ENCODE measurements at regions not wholly inside any gene's neighbourhood (a gene's known extent, or its start where the extent isn't known, plus 50 kb on each side); places are given as distances from the start of the nearest gene placed in this dataset.
A peak's percentile ranks its signal among the peaks of the same experiment; 100 is the strongest.
"Not testable (repeated sequence)": the region's sequence is repeated elsewhere in the genome, so short reads cannot be mapped to it uniquely, and the experiment has no call there.

- CTCF ChIA-PET (ENCODE audit: low intra/inter-chr PET ratio, low total read pairs); POLR2A ChIA-PET; FAIRE-seq; H3K9me3 ChIP-seq (ENCODE audit: low read length); H4K20me1 ChIP-seq (ENCODE audit: insufficient read depth, low read length); in situ Hi-C loops (cut with HindIII; ENCODE audit: extremely low pct_ligation_motif_present, low pct_unique_long_range_greater_than_20kb); H3K79me2 ChIP-seq (ENCODE audit: insufficient read depth, low read length); ATAC-seq; H3K27ac ChIP-seq (ENCODE audit: extremely low read length, insufficient read depth, low read length); H3K4me1 ChIP-seq (ENCODE audit: insufficient read depth, low read length); intact Hi-C loops (cut with micrococcal nuclease; ENCODE audit: unreplicated experiment); H3K36me3 ChIP-seq (replicated peaks in 1 of 2; ENCODE audit: control insufficient read depth in 1 of 2, insufficient read depth in 2 of 2, low read length in 2 of 2); H3K4me2 ChIP-seq (ENCODE audit: low read depth, low read length); H3K27me3 ChIP-seq (ENCODE audit: control insufficient read depth in 1 of 2, insufficient read depth in 2 of 2, low read length in 2 of 2); DNase-seq (ENCODE audit: low spot score); H3K4me3 ChIP-seq (replicated peaks in 1 of 3; ENCODE audit: insufficient read depth in 1 of 3, low read depth in 2 of 3, low read length in 3 of 3); H3K9ac ChIP-seq (ENCODE audit: insufficient read depth, low read depth, low read length); BruUV-seq (replicated peaks); H2AFZ ChIP-seq (ENCODE audit: low read length): not testable (repeated sequence)
- WGBS (ENCODE audit: low lambda C conversion rate) = 54% methylated on average over 22 of the region's 30 CpGs
These were observed 190.7 kb downstream of the TGIF2LX start for GRCh38 chrX:90112365-90112764.

GRCh38 chrX:90134947-90135346, 213.2 kb downstream of the TGIF2LX start:
- BruUV-seq (replicated peaks); H3K9me3 ChIP-seq (ENCODE audit: low read length): not testable (repeated sequence)

GRCh38 chrX:90178976-90179375, 257.3 kb downstream of the TGIF2LX start:
- intact Hi-C loops (cut with micrococcal nuclease; ENCODE audit: unreplicated experiment); H2AFZ ChIP-seq (ENCODE audit: low read length); H3K27me3 ChIP-seq (ENCODE audit: control insufficient read depth in 1 of 2, insufficient read depth in 2 of 2, low read length in 2 of 2); H3K4me3 ChIP-seq (replicated peaks in 1 of 3; ENCODE audit: insufficient read depth in 1 of 3, low read depth in 2 of 3, low read length in 3 of 3); H3K4me1 ChIP-seq (ENCODE audit: insufficient read depth, low read length); H3K27ac ChIP-seq (ENCODE audit: extremely low read length, insufficient read depth, low read length); POLR2A ChIA-PET; in situ Hi-C loops (cut with HindIII; ENCODE audit: extremely low pct_ligation_motif_present, low pct_unique_long_range_greater_than_20kb); FAIRE-seq; H3K9me3 ChIP-seq (ENCODE audit: low read length); H4K20me1 ChIP-seq (ENCODE audit: insufficient read depth, low read length); BruUV-seq (replicated peaks); CTCF ChIA-PET (ENCODE audit: low intra/inter-chr PET ratio, low total read pairs); ATAC-seq; H3K4me2 ChIP-seq (ENCODE audit: low read depth, low read length); H3K79me2 ChIP-seq (ENCODE audit: insufficient read depth, low read length); H3K9ac ChIP-seq (ENCODE audit: insufficient read depth, low read depth, low read length); DNase-seq (ENCODE audit: low spot score); H3K36me3 ChIP-seq (replicated peaks in 1 of 2; ENCODE audit: control insufficient read depth in 1 of 2, insufficient read depth in 2 of 2, low read length in 2 of 2): not testable (repeated sequence)
- WGBS (ENCODE audit: low lambda C conversion rate) = 3% methylated on average over 4 of the region's 8 CpGs

More at GRCh38 chrX:90134947-90135346, 213.2 kb downstream of the TGIF2LX start:
- H4K20me1 ChIP-seq (ENCODE audit: insufficient read depth, low read length); H3K4me1 ChIP-seq (ENCODE audit: insufficient read depth, low read length); H3K36me3 ChIP-seq (replicated peaks in 1 of 2; ENCODE audit: control insufficient read depth in 1 of 2, insufficient read depth in 2 of 2, low read length in 2 of 2); DNase-seq (ENCODE audit: low spot score); FAIRE-seq; H3K27me3 ChIP-seq (ENCODE audit: control insufficient read depth in 1 of 2, insufficient read depth in 2 of 2, low read length in 2 of 2); in situ Hi-C loops (cut with HindIII; ENCODE audit: extremely low pct_ligation_motif_present, low pct_unique_long_range_greater_than_20kb); H3K4me3 ChIP-seq (replicated peaks in 1 of 3; ENCODE audit: insufficient read depth in 1 of 3, low read depth in 2 of 3, low read length in 3 of 3); H3K9ac ChIP-seq (ENCODE audit: insufficient read depth, low read depth, low read length); CTCF ChIA-PET (ENCODE audit: low intra/inter-chr PET ratio, low total read pairs); H2AFZ ChIP-seq (ENCODE audit: low read length); H3K79me2 ChIP-seq (ENCODE audit: insufficient read depth, low read length); POLR2A ChIA-PET; H3K27ac ChIP-seq (ENCODE audit: extremely low read length, insufficient read depth, low read length); ATAC-seq; intact Hi-C loops (cut with micrococcal nuclease; ENCODE audit: unreplicated experiment); H3K4me2 ChIP-seq (ENCODE audit: low read depth, low read length): not testable (repeated sequence)
- 0% methylated on average over 1 of the region's 2 CpGs for WGBS (ENCODE audit: low lambda C conversion rate)

- H3K27ac ChIP-seq (ENCODE audit: extremely low read length, insufficient read depth, low read length); CTCF ChIA-PET (ENCODE audit: low intra/inter-chr PET ratio, low total read pairs); H3K27me3 ChIP-seq (ENCODE audit: control insufficient read depth in 1 of 2, insufficient read depth in 2 of 2, low read length in 2 of 2); in situ Hi-C loops (cut with HindIII; ENCODE audit: extremely low pct_ligation_motif_present, low pct_unique_long_range_greater_than_20kb); H3K4me1 ChIP-seq (ENCODE audit: insufficient read depth, low read length); intact Hi-C loops (cut with micrococcal nuclease; ENCODE audit: unreplicated experiment); FAIRE-seq; DNase-seq (ENCODE audit: low spot score); H3K4me2 ChIP-seq (ENCODE audit: low read depth, low read length); H2AFZ ChIP-seq (ENCODE audit: low read length); H3K9ac ChIP-seq (ENCODE audit: insufficient read depth, low read depth, low read length); H3K9me3 ChIP-seq (ENCODE audit: low read length); POLR2A ChIA-PET; H3K4me3 ChIP-seq (replicated peaks in 1 of 3; ENCODE audit: insufficient read depth in 1 of 3, low read depth in 2 of 3, low read length in 3 of 3); H4K20me1 ChIP-seq (ENCODE audit: insufficient read depth, low read length); ATAC-seq; H3K36me3 ChIP-seq (replicated peaks in 1 of 2; ENCODE audit: control insufficient read depth in 1 of 2, insufficient read depth in 2 of 2, low read length in 2 of 2); H3K79me2 ChIP-seq (ENCODE audit: insufficient read depth, low read length); BruUV-seq (replicated peaks): not testable (repeated sequence)
These were observed 267.3 kb downstream of the TGIF2LX start for GRCh38 chrX:90189046-90189445.

- H3K27me3 ChIP-seq (ENCODE audit: control insufficient read depth in 1 of 2, insufficient read depth in 2 of 2, low read length in 2 of 2); H3K9ac ChIP-seq (ENCODE audit: insufficient read depth, low read depth, low read length); BruUV-seq (replicated peaks); in situ Hi-C loops (cut with HindIII; ENCODE audit: extremely low pct_ligation_motif_present, low pct_unique_long_range_greater_than_20kb); H3K4me2 ChIP-seq (ENCODE audit: low read depth, low read length); CTCF ChIA-PET (ENCODE audit: low intra/inter-chr PET ratio, low total read pairs); H3K4me3 ChIP-seq (replicated peaks in 1 of 3; ENCODE audit: insufficient read depth in 1 of 3, low read depth in 2 of 3, low read length in 3 of 3); H3K4me1 ChIP-seq (ENCODE audit: insufficient read depth, low read length); POLR2A ChIA-PET; ATAC-seq; H3K36me3 ChIP-seq (replicated peaks in 1 of 2; ENCODE audit: control insufficient read depth in 1 of 2, insufficient read depth in 2 of 2, low read length in 2 of 2); H2AFZ ChIP-seq (ENCODE audit: low read length); H3K9me3 ChIP-seq (ENCODE audit: low read length); intact Hi-C loops (cut with micrococcal nuclease; ENCODE audit: unreplicated experiment); H4K20me1 ChIP-seq (ENCODE audit: insufficient read depth, low read length); DNase-seq (ENCODE audit: low spot score); H3K27ac ChIP-seq (ENCODE audit: extremely low read length, insufficient read depth, low read length); H3K79me2 ChIP-seq (ENCODE audit: insufficient read depth, low read length): not testable (repeated sequence)
- 21% methylated on average over 2 of the region's 3 CpGs for WGBS (ENCODE audit: low lambda C conversion rate)
- FAIRE-seq = peak; percentile 51
These were observed 285.1 kb downstream of the TGIF2LX start for GRCh38 chrX:90206840-90207239.

All from HepG2 (cell line).